HG03558 (cell line): ENCODE measurements at regions not wholly inside any gene's neighbourhood (a gene's known extent, or its start where the extent isn't known, plus 50 kb on each side); places are given as distances from the start of the nearest gene placed in this dataset.

Experiments used
- ATAC-seq: cut with Tn5 transposase; IDR thresholded peaks from one replicate; pipeline ENCODE4 v1.9.1; 2021; ENCODE audit warnings: moderate number of reproducible peaks; ENCODE audit not compliant: unreplicated experiment; ENCODE audit errors: extremely low read depth

GRCh38 chr5:68161156-68161555 lies 54.4 kb upstream of the PIK3R1 start:
- no peak for ATAC-seq

GRCh38 chr5:68159224-68159951 lies 56.2 kb upstream of the PIK3R1 start:
- ATAC-seq = no peak

- ATAC-seq = no peak
Observed at GRCh38 chr5:68155940-68156339, 59.6 kb upstream of the PIK3R1 start.

GRCh38 chr5:68154119-68154857 lies 61.3 kb upstream of the PIK3R1 start:
- no peak for ATAC-seq

- ATAC-seq = no peak
Observed at GRCh38 chr5:68151812-68152211, 63.7 kb upstream of the PIK3R1 start.

GRCh38 chr5:68149189-68149588 lies 66.4 kb upstream of the PIK3R1 start:
- ATAC-seq = no peak

- peak; percentile 37 for ATAC-seq
Observed at GRCh38 chr5:68148096-68148495, 67.5 kb upstream of the PIK3R1 start.

- ATAC-seq = peak; percentile 10
Observed at GRCh38 chr5:68147659-68148058, 67.9 kb upstream of the PIK3R1 start.

GRCh38 chr5:68141494-68141893 lies 74.1 kb upstream of the PIK3R1 start:
- ATAC-seq = peak; percentile 44

GRCh38 chr5:68140763-68141162 lies 74.8 kb upstream of the PIK3R1 start:
- ATAC-seq = peak; percentile 38

- ATAC-seq = no peak
Observed at GRCh38 chr5:68139611-68140441, 75.7 kb upstream of the PIK3R1 start.

GRCh38 chr5:68137511-68138140 lies 77.9 kb upstream of the PIK3R1 start:
- no peak for ATAC-seq

GRCh38 chr5:68134669-68135313 lies 80.8 kb upstream of the PIK3R1 start:
- ATAC-seq = no peak

GRCh38 chr5:68134033-68134668 lies 81.4 kb upstream of the PIK3R1 start:
- no peak for ATAC-seq

GRCh38 chr5:68130253-68130652 lies 85.3 kb upstream of the PIK3R1 start:
- ATAC-seq = no peak

- ATAC-seq = no peak
Observed at GRCh38 chr5:68129364-68129763, 86.2 kb upstream of the PIK3R1 start.

GRCh38 chr5:68126886-68127285 lies 88.7 kb upstream of the PIK3R1 start:
- ATAC-seq = no peak

GRCh38 chr5:68122439-68123328 lies 92.9 kb upstream of the PIK3R1 start:
- ATAC-seq = no peak
